Activated CD8-positive, alpha-beta memory T cell treated with anti-CD3 and anti-CD28 coated beads for 24 hours (primary cell): ENCODE measurements at regions not wholly inside any gene's neighbourhood (a gene's known extent, or its start where the extent isn't known, plus 50 kb on each side); places are given as distances from the start of the nearest gene placed in this dataset.

Experiments
- DNase-seq: peaks from one replicate; pipeline ENCODE4 v3.0.0-alpha.2; 2020

DNA sequence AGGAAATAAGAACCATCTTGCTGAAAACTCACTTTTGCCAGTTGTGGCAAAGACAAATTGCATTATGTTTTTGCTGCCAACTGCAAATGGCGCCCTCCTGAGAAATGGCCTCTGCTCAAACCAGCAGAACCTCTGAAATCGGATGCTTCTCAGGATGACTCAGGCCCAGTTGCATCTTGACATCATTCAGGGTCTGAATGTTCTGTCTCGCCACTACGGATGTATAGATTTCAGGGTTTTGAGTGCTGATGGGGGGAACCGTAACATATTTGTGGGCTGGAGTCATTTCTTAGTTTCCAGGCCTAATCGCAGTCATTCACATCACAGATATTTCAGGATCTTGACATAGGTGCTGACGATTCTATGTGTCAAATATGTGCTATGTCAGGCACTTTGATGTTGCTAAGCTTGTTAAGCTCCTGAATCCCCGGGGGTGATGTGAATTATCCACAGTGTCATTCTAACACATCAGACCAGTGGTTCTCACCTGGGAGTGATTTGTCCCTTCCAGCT is 207.1 kb downstream of the NFATC2 start:
- no peak for DNase-seq

GRCh38 chr20:51334609-51335008 is 207.9 kb downstream of the NFATC2 start:
- no peak for DNase-seq

- DNase-seq: no peak
Measured at GRCh38 chr20:51333971-51334370, 208.5 kb downstream of the NFATC2 start.

GRCh38 chr20:51333446-51333845 is 209.1 kb downstream of the NFATC2 start:
- no peak for DNase-seq

DNA sequence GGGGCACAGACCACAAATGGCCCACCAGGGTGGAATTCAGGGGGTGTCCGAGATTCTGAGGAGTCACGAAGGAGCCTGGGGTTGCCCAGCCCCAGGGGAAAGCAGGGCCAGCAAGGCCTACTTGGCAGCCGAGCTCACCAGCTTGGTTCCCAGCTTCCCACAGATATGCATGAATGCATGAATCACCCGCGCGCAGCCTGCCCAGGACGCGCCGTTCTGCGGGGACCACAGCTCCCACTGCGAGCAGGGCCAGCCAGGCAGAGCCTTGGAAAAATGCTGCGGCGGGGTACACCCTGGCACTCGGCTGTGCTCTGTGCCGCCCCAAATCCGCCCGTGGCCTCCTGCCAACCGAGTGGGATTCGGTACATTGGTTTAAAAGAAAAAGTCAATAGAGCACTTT is 211.0 kb downstream of the NFATC2 start:
- DNase-seq: no peak

DNA sequence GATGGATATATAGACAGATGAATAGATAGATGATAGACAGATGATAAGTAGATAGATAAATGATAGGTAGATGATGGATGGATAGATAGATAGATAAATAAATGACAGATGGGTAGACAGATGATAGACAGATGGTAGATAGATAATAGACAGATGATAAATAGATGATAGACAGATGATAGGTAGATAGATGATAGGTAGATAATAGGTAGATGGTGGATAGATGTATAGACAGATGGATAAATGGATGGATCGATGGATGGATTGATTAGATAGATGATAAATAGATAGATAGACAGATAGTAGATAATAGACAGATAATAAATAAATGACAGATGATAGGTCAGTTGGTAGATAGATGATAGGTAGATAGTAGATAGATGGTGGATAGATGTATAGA is 212.7 kb downstream of the NFATC2 start:
- no peak for DNase-seq

GRCh38 chr20:51327251-51327841 is 215.2 kb downstream of the NFATC2 start:
- no peak for DNase-seq

GRCh38 chr20:51326201-51326819 is 216.2 kb downstream of the NFATC2 start:
- DNase-seq: peak; percentile 79

DNA sequence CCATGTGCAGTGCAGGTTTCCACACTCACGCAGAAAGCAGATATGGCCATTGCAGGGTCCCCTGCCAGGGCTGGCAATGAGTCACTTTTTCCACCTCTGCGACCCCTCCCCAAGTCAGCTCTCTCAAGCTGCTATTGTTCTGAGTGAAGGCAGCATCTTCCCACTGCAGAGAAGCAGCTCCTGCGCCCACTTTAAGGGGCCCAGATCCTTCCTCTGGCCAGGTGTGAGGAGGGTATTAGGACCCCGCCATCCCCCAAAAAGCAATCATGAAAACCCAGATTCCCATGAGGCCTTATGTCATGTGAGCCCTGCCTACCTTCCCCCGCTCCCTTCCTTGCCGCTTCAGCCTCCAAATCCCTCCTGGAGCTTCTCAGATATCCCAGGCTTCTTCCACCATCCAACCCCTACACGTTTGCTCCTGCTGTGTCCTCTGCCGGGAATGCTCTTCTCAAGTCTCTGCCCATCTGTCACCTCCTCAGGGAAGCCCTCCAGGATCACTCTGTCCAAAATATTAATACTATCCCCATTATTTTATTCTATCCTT is 220.3 kb downstream of the NFATC2 start:
- DNase-seq: no peak

DNA sequence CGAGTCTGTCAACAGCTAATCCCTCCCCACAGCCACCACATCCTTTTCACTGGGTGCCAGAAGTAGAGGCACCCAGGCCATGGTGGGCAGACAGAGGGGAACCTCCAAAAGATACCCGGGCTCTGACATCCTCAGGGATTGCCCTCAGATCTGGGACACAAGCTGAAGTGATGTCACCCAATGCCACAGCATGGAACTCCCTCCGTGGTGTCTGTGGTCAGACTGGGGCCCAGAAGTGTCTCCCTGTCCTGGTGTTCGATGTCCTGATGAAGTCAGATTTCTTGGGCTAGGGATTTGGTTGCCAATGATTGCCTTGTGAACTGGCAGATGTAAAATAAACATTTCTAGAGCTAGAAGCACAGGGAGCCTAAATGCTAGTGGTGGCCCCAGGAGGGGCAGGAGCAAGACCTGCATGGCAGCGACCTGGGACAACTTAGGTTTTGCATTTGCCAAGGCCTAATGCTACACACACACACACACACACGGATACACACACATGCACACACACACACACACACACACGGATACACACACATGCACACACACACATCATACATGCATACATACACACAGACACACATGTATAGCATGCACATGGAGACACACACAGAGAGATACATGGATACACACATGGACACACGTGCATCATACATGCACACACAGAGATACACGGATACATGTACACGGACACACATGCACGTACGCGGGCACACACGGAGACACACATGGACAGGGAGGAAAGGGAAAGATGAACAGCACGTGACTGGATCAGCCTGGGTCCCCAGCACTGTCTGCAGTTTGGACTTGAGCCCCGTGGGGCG is 221.0 kb downstream of the NFATC2 start:
- no peak for DNase-seq

DNA sequence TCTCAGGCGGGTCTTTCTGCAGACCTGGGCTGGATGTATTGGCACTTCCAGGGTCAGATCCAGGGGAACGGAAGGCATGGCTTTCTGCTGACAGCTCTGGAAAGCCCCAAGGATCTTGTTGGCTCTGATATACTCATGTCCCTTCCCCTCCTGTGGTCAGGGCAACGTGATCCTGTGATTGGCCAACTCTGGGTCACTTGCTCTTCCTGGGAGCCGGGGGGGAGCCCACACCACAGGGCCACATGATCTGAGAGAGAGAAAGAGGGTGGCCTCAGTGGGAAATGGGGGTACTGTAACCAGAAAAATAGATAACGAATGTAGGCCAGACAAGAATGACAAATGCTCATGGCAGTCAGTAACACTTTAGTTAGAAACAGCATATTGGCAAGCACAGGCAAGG is 223.0 kb downstream of the NFATC2 start:
- DNase-seq: no peak

DNA sequence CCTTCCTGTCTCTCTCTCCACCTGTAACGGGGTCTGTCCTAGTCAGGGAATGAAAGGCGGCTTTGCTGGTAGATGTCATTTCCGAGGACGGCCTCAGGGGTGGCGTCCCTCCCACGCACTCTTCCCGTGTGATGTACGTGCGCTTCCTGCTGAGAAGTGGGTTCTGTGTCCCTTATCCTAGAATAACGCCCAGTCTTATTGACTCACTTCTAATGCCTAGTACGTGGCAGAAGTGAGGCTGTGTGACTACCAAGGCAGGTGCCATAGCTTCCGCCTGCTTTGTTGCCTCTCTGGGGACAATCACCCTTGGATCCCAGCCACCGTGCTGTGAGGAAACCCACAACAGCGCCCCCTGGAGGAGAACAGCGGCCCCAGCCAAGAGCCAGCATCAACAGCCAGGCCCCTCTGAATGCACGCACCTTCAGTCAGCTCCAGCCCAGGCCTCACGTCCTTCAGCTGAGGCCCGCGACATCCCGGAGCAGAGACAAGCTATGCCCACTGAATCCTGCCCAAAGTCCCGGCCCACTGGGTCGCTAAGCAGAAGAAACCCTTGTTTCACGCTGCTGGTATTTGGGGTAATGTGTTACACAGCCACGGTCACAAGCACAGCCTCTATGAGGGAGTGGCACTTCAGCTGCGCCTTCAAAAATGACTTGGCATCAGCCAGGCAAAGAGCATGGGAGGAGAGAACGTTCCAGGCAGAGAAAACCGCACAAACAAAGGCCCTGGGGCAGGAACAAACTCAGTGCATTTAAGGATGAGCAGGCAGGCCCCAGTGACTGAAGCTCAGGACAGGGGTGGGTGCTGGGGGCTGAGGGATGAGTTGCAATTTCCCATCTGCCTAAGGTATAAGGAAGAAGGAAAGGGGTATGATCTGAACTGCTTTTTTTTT is 224.2 kb downstream of the NFATC2 start:
- peak; percentile 82 for DNase-seq

- no peak for DNase-seq
Measured at GRCh38 chr20:51315390-51315789, 227.1 kb downstream of the NFATC2 start.

DNA sequence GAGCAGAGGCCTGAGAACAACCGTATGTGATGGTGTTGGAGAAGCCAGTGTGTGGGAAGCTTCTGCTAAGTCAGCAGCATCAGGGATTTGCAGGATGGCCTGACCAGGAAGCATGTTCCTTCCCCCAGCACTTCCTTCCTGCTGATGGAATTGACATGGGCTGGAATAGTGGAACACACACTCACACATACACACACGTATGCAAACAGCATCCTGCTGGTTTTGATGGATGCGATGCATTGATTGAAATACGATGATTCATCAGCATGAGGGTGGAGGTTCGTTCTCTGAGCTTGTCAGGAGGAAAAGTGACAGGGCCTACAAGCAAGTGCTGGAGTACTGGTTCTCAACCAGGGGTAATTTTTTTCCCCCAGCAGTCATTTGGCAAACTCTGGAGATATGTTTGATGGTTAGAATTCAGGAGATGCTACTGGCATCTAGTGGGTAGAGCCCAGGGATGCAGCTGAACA is 229.1 kb downstream of the NFATC2 start:
- DNase-seq: no peak

- DNase-seq: no peak
Measured at GRCh38 chr20:51312480-51312783, 230.1 kb downstream of the NFATC2 start.

- DNase-seq: no peak
Measured at GRCh38 chr20:51311636-51312479, 230.7 kb downstream of the NFATC2 start.

DNA sequence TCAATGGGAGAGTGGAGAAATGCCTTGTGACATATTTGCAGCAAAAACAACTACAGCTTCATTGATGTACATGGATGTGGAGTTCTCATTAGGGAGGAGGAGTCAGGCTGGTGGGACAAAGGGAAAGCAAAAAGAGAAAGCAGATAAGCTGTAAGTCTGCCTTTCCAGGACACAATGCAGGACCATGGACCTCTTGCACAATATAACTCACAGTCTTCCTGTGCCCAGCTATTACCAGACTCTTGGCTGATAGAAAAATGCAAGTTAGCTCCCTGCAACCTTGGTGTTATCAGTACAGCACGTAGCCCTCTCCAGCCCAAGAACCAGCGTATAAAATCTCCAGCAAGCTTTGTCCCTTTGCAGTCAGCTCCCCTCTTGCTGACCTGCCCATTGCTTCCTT is 232.3 kb downstream of the NFATC2 start:
- no peak for DNase-seq

DNA sequence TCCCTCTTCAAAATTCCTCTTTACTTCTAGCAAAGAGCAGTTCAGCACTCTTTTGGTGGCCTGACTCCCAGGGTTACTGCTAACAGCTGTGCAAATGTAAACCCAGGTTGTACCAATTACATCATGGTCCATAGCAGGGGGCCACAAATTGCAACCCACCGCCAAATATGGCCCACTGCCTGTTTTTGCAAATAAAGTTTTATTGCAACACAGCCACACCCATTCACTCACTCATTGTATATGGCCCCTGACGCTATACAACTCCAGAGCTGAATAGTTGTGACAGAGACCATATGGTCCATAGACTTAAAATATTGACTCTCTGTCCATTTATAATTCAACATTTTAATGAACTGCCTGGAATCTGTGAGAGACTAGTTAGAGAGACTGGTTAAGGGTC is 233.4 kb downstream of the NFATC2 start:
- no peak for DNase-seq

GRCh38 chr20:51306521-51307358 is 235.8 kb downstream of the NFATC2 start:
- DNase-seq: peak; percentile 89

DNA sequence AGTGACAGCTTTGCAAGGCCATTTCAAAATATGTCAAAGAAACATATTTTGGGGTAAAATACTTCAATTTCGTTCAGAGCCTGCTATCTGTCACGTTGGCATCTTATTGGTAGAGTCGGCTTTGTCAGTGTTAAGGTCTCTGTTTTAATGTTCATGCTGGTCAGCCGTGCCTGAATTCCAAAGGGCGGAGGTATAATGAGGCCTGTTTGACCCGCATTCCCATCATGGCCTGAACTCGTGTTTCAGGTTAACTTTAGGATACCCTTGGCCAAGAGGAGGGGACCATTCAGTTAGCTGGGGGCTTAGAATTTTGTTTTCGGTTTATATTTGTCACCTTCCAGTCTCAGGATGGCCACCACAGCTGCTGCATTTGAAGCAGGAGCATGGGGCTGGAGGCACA is 236.4 kb downstream of the NFATC2 start:
- DNase-seq: no peak
